Epithelial cell of proximal tubule (primary cell): ENCODE measurements at regions not wholly inside any gene's neighbourhood (a gene's known extent, or its start where the extent isn't known, plus 50 kb on each side); places are given as distances from the start of the nearest gene placed in this dataset.

Experiments used
- DNase-seq: peaks from one replicate; pipeline ENCODE4 v3.0.0-alpha.2; 2011; ENCODE audit warnings: low read depth
- H3K4me3 ChIP-seq: 2 replicates; pipeline ENCODE4 v1.5.1; 2011; ENCODE audit warnings: low read depth, mild to moderate bottlenecking, low read length
- CTCF ChIP-seq: conservative IDR thresholded peaks from 2 replicates; pipeline ENCODE4 v1.5.1; 2012; ENCODE audit warnings: low read depth, mild to moderate bottlenecking, low read length

GRCh38 chr9:19583890-19584289 is 175.1 kb downstream of the ACER2 start:
- TF ChIP-seq CTCF, result no peak
- no peak for DNase-seq
- H3K4me3 ChIP-seq, result no peak overlapping the region

DNA sequence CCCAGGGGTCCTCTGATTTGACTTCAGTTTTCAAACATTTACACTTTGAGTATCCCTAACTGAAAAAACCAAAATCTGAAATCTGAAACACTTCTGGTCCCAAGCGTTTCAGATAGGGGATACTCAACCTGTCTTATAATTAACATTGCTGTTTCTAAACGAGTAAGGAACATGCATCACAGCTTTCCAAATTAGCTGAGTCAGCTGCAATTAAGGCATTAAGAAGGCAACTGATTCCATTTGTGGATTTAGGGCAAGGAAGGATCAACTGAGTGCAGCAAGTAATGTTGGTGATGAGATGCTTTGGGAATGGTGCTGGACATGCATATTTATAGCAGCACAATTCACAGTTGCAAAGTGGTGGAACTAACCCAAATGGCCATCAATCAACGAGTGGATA is 168.6 kb downstream of the ACER2 start:
- no peak overlapping the region for H3K4me3 ChIP-seq
- no peak for TF ChIP-seq CTCF
- no peak for DNase-seq

GRCh38 chr9:19568946-19569345 is 160.1 kb downstream of the ACER2 start:
- no peak for TF ChIP-seq CTCF
- DNase-seq, result no peak
- no peak overlapping the region for H3K4me3 ChIP-seq

DNA sequence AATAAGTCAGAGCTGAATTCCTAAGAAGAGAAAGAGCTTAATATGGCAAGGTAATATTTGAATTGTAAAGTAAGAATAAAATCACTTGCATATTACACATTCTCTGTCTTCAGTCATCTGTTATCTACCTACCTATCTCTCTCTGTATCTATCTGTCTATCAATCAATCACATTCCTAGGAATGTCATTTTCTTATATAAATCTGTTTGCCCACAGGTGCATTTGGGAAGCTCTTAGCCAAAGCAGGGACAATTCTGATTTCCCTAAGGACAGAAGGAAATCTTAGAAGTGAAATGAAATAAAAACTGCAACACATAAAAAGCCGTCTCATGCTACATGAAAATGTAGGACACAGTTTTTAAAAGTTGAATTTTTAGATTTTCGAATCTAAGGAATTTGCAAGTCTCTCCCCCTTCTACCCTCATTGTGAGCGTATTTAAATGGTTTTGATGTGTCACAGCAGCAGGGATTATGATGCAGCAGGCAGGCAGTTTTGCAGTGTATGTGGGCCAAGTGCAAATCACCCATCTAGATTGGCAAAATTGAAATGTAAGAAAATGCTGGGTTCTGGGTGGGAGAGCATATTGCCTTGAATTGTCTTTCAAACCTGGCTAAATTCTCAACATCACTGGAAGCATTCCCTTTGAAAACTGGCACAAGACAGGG is 155.7 kb downstream of the ACER2 start:
- no peak for DNase-seq
- TF ChIP-seq CTCF, result no peak
- H3K4me3 ChIP-seq, result no peak overlapping the region

DNA sequence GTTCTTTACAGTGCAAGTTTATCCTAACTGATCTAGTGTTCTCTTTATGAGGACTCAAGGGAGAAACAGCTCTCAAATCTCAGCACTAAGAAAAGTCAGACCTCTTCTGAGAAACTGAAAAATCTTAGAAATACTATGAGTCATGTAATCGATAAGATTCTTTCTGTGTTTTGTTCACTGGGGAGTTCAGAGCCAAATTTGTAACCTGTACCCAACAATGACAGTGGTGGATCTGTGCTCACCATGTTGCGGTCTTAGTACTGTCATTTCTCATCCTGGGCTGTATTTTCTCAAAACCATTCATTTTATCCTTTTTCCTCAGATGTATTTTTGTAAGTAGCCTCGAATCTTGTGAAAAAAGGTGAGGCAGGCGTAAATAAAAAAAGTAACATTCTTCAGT is 146.4 kb downstream of the ACER2 start:
- H3K4me3 ChIP-seq, result no peak overlapping the region
- no peak for DNase-seq
- no peak for TF ChIP-seq CTCF

- H3K4me3 ChIP-seq, result no peak overlapping the region
- no peak for TF ChIP-seq CTCF
- DNase-seq, result no peak
These were observed 145.7 kb downstream of the ACER2 start for GRCh38 chr9:19554529-19554928.

DNA sequence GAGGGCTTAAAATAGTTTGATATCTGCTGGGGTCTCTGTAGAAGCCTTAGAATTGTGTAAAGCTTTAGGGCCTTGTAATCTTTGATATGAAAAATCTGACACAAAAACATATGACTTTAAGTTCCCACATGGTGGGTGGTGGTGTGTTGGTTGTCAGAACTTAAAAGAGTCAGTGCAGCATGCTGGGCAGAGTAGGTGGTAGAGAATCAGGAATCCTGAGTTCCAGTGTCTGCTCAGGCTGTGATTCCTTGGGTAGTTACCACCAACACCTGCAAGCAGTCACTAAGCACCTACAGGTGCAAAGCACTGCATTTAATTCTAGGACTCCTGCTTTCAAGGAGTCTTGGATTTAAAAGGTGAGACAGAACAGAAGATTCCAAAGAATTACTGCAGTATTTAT is 144.6 kb downstream of the ACER2 start:
- TF ChIP-seq CTCF, result no peak
- no peak overlapping the region for H3K4me3 ChIP-seq
- no peak for DNase-seq
